Epithelial cell of proximal tubule (primary cell): ENCODE measurements at regions not wholly inside any gene's neighbourhood (a gene's known extent, or its start where the extent isn't known, plus 50 kb on each side); places are given as distances from the start of the nearest gene placed in this dataset.

ENCODE experiments used
- DNase-seq: peaks from one replicate; pipeline ENCODE4 v3.0.0-alpha.2; 2011; ENCODE audit warnings: low read depth
- H3K4me3 ChIP-seq: 2 replicates; pipeline ENCODE4 v1.5.1; 2011; ENCODE audit warnings: low read depth, mild to moderate bottlenecking, low read length
- CTCF ChIP-seq: conservative IDR thresholded peaks from 2 replicates; pipeline ENCODE4 v1.5.1; 2012; ENCODE audit warnings: low read depth, mild to moderate bottlenecking, low read length

- DNase-seq: no peak
- no peak for TF ChIP-seq CTCF
- H3K4me3 ChIP-seq: no peak overlapping the region
Observed at GRCh38 chr4:92175250-92175649, 128.5 kb upstream of the GRID2 start.

- no peak for DNase-seq
- TF ChIP-seq CTCF: no peak
Observed at GRCh38 chr4:92182006-92182735, 121.6 kb upstream of the GRID2 start.

GRCh38 chr4:92182736-92183407, 120.9 kb upstream of the GRID2 start:
- H3K4me3 ChIP-seq: no peak overlapping the region
- no peak for TF ChIP-seq CTCF
- DNase-seq: no peak

More at GRCh38 chr4:92182006-92182735, 121.6 kb upstream of the GRID2 start:
- H3K4me3 ChIP-seq: no peak overlapping the region

- no peak overlapping the region for H3K4me3 ChIP-seq
Observed at GRCh38 chr4:92183825-92184224, 119.9 kb upstream of the GRID2 start.

GRCh38 chr4:92184566-92184965, 119.2 kb upstream of the GRID2 start:
- TF ChIP-seq CTCF: no peak
- DNase-seq: no peak
- H3K4me3 ChIP-seq: no peak overlapping the region

More at GRCh38 chr4:92183825-92184224, 119.9 kb upstream of the GRID2 start:
- TF ChIP-seq CTCF: no peak
- no peak for DNase-seq

- no peak for TF ChIP-seq CTCF
- no peak overlapping the region for H3K4me3 ChIP-seq
- no peak for DNase-seq
Observed at GRCh38 chr4:92186239-92186638, 117.5 kb upstream of the GRID2 start.

- no peak overlapping the region for H3K4me3 ChIP-seq
Observed at GRCh38 chr4:92189146-92189545, 114.6 kb upstream of the GRID2 start.

More at GRCh38 chr4:92189146-92189545, 114.6 kb upstream of the GRID2 start:
- no peak for DNase-seq
- TF ChIP-seq CTCF: no peak
